GM19193 (cell line): ENCODE measurements at regions not wholly inside any gene's neighbourhood (a gene's known extent, or its start where the extent isn't known, plus 50 kb on each side); places are given as distances from the start of the nearest gene placed in this dataset.

Experiments used
- POLR2A ChIP-seq: IDR thresholded peaks from 4 replicates; pipeline ENCODE4 v1.6.1; 2011; ENCODE audit not compliant: insufficient read depth, insufficient read length; ENCODE audit errors: extremely low read depth

GRCh38 chr3:71978150-71978721 is 193.3 kb upstream of the PROK2 start:
- TF ChIP-seq POLR2A = no peak

GRCh38 chr3:71977525-71977924 is 192.6 kb upstream of the PROK2 start:
- no peak for TF ChIP-seq POLR2A

DNA sequence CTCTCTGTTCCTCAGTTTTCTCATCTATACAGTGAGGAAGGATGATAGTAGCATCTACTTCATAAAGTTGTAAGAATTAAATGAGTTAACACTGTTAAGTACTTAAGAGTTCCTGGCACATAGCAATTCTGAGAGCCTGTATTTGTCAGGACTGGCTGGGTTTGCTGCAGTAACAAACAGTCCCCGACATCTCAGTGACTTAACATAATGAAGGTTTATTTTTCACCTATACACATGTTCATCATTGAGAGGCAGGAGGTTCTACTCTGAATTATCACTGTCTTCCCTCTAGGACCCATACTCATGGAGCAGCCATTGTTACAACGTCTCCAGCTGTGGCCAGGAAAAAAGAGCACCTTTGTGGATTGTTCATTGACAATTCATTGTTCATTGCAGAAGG is 190.6 kb upstream of the PROK2 start:
- no peak for TF ChIP-seq POLR2A

DNA sequence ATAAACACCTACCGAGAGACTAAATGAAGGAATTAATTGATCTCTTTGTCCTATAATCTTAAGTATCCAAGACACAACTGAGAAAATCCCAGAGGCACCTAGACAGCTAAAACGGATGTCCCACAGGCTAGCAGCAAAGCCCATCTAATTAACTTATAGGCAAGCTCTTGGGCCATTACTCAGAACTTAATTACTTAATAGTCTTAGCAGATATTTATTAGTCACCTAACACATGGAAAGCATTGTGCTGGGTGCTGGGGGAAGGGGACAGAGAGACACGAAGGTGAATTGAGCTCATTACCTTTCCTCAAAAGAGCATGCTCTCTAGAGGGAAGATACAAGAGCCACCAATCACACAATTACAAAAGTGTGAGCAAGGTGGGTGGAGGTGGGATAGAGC is 189.8 kb upstream of the PROK2 start:
- no peak for TF ChIP-seq POLR2A

GRCh38 chr3:71973274-71974030 is 188.5 kb upstream of the PROK2 start:
- no peak for TF ChIP-seq POLR2A

DNA sequence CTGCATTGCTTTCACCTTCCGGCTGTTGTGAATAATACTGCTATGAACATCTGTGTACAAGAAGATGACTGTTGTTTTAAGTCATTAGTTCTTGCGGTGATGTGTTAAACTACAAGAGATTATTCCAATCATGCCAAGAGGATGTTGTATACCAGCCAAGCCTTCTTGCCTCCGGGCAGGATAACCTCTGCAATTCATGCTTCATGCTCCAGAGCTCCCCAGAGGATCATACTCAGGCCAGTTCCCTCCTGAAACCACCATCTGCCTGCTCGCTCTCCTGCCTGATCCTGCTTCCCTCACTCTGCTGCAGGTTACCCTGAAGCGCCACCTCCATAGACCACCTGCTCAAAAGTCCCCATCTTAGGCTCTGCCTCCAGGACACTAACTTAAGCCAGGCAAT is 187.1 kb upstream of the PROK2 start:
- TF ChIP-seq POLR2A = no peak

DNA sequence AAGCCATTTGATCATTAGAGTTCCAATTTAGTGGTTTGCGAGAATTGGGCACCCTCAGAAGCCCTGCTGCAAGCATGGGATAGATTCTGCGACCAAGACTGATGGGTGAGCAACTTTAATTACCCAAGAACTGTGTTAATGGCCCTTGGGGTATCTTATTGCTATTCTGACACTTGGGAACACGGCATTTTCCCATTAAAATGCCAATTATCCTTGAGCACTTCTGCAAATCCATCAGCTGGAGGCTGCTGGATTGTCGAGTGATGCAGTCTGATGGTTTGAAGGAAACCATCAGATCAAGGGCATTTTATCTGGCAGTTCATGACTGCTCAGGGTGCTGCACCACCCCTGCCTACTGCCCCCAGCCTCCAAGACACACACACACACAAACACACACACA is 183.6 kb upstream of the PROK2 start:
- no peak for TF ChIP-seq POLR2A

DNA sequence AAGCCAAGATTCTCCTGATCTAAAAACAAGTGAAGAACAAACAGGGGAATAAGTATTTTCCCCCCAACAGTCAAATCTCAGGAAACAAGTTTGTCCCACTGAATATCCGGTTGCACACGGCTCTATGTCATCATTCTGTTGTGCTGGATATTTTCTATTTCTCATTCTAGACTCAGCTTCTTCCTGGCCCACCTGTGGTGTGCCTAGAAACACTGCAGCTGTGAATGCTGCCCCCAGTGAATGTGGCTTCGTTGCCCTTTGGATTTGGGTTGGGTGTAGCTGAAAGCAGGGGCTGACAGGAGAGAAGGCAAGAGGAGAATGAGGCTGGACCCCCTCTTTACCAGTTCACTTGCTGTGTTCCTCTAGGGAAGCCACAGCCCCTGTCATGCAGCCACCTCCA is 181.2 kb upstream of the PROK2 start:
- TF ChIP-seq POLR2A = no peak

- no peak for TF ChIP-seq POLR2A
Measured at GRCh38 chr3:71964170-71964569, 179.2 kb upstream of the PROK2 start.

DNA sequence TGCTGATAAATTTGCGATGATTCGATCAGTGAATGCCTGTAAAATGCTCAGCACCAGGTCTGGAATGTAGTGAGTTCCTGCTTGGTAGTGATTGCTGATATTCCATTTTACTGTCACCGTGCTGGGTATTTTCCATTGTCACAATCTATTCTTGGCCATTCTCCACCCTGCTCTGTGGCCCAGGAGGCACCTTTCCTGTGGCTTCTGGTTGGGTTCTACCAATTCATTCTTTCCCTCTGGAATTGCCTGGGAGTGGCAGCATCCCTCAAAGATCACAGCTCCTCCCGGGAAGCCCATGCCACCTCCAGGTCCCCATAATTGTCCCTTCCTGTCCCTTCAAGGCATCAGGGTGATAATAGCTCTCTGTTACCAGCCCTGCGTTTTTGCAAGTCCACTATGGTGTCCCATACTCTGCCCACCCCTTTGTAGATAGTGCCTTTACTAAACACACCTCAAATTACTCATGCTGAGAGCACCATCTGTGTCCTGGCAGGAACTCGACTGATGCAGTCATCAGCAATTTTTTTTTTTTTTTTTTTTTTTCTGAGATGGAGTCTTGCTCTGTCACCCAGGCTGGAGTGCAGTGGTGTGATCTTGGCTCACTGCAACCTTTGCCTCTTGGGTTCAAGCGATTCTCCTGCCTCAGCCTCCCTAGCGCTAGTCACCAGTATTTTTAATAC is 177.8 kb upstream of the PROK2 start:
- no peak for TF ChIP-seq POLR2A

DNA sequence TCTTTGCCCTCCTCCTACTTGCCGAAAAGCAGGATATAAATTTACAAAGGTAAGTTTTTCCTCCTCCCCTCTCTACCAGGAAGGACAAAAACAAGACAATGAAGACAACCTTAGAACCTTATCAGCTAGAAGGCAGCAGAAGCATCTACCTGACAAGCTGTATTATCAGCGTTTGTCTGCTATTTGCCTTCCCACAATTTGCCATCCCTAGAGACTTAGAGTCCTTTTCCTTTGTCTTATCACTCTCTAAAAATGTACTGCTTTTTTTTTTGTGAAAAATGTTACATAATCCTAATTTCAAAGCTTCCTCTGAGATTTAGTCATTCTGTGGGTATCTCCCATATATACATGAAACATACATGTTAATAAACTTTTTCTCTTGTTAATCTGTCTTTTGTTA is 176.9 kb upstream of the PROK2 start:
- no peak for TF ChIP-seq POLR2A

DNA sequence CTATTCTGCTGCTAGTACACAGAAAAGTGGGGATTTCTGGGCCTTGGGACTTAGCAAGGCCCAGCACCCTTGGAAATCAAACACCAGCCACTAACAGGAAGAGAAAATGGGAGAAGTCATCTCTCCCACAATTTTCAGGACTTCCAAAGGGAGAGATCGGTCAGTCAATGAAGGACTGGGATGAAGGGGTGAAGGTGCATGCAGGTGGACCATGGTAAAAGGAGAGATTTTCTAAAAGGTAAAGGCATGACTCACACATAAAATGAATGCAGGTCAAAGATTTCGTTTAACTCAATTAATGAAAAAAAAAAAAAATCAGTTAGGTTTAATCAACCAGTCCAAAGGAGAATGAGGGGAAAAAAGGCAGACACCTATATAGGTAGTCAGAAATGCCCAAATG is 176.4 kb upstream of the PROK2 start:
- no peak for TF ChIP-seq POLR2A

DNA sequence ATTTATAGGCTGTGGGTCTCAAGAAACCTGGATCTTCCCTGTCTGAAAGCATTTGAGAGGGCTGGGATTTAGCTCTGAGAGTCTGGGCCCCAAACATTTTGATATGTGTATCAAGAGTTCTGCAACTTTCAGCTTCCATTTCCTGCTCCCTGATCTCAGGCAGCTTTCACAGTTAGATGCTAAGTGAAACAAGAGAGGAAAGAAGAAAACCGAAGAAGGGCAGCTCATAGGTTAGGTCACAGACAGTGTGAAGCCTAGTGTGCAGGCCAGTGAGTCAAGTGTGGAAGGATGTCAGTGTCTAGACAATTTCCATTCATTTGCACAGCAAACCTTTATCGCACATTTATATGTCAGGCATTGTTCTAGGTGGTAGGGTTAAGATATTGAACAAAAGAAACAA is 173.6 kb upstream of the PROK2 start:
- no peak for TF ChIP-seq POLR2A

GRCh38 chr3:71956716-71957115 is 171.8 kb upstream of the PROK2 start:
- TF ChIP-seq POLR2A = no peak

- no peak for TF ChIP-seq POLR2A
Measured at GRCh38 chr3:71956069-71956340, 171.1 kb upstream of the PROK2 start.
